Tibial artery (tissue), 4 donors: ENCODE measurements at regions not wholly inside any gene's neighbourhood (a gene's known extent, or its start where the extent isn't known, plus 50 kb on each side); places are given as distances from the start of the nearest gene placed in this dataset.

ENCODE experiments used
- DNase-seq, 2 donors: peaks; one replicate each; pipeline ENCODE4 v3.0.0-alpha.2; 2019
- H3K27ac ChIP-seq, 2 donors: fragments of 200-600 bp; sonication (generic) in 1 of 2; 1 replicate in 1 of 2; 2 replicates in 1 of 2; pipeline ENCODE4 v1.5.1; 2018 to 2019; ENCODE audit warnings: mild to moderate bottlenecking in 1 of 2
- H3K27me3 ChIP-seq, 2 donors: fragments of 200-600 bp; sonication (generic) in 1 of 2; one replicate each; pipeline versions ENCODE4 v1.5.1 to v1.6.0; 2016 to 2019
- H3K36me3 ChIP-seq, 3 donors: fragments of 200-600 bp; sonication (generic) in 2 of 3; one replicate each; pipeline ENCODE4 v1.5.1; 2016 to 2019; ENCODE audit warnings: mild to moderate bottlenecking in 2 of 3
- H3K4me1 ChIP-seq, 4 donors: fragments of 200-600 bp; sonication (generic) in 2 of 4; 1 replicate in 3 of 4; 2 replicates in 1 of 4; pipeline ENCODE4 v1.5.1; 2016 to 2019
- H3K4me3 ChIP-seq, 2 donors: fragments of 200-600 bp; sonication (generic) in 1 of 2; 1 replicate in 1 of 2; 2 replicates in 1 of 2; pipeline ENCODE4 v1.5.1; 2018 to 2019; ENCODE audit warnings: mild to moderate bottlenecking in 2 of 2
- H3K9me3 ChIP-seq, 3 donors: fragments of 200-600 bp; sonication (generic) in 1 of 3; one replicate each; pipeline ENCODE4 v1.5.1; 2016 to 2019
- intact Hi-C: fragments of 100-400 bp; cut with DNase I; formaldehyde crosslinking; loops from one replicate; pipeline ENCODE4 v1.15.0; 2023; ENCODE audit warnings: low total_unique reads
- TF ChIP-seq, protein P1 (sequence below), 2 experiments: fragments of 200-600 bp in 1 of 2; fragments of 450-650 bp in 1 of 2; IDR thresholded peaks; one replicate each; pipeline ENCODE4 v1.5.1; 2017 to 2019; ENCODE audit warnings: antibody characterized with exemption in 2 of 2, mild to moderate bottlenecking in 1 of 2, moderate library complexity in 1 of 2

DNA sequence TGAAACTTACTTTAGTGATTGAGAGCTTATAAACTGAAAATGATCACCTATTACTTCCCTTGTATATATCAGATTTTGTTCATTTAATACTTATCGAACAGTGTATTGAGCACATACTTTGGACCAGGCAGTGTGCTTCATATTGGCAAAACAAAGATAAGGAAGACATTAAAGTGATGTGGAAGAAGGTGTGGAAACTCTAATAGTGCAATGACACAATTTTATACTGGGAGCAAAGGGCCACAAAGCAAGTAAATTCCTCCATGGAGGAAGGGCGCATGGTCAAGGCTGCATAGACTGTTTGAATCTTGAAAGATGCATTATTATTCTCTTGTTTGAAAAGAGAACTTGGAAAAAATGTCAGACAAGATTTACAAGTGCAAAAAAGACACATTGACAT is 936.5 kb upstream of the DDX18 start:
- H3K9me3 ChIP-seq: no peaks in the 10 kb centered on the region
- no peaks in the 10 kb centered on the region for H3K36me3 ChIP-seq
- no peak for DNase-seq
- no peak overlapping the region for H3K4me3 ChIP-seq
- no peak overlapping the region for H3K27ac ChIP-seq
- TF ChIP-seq, protein P1, sequence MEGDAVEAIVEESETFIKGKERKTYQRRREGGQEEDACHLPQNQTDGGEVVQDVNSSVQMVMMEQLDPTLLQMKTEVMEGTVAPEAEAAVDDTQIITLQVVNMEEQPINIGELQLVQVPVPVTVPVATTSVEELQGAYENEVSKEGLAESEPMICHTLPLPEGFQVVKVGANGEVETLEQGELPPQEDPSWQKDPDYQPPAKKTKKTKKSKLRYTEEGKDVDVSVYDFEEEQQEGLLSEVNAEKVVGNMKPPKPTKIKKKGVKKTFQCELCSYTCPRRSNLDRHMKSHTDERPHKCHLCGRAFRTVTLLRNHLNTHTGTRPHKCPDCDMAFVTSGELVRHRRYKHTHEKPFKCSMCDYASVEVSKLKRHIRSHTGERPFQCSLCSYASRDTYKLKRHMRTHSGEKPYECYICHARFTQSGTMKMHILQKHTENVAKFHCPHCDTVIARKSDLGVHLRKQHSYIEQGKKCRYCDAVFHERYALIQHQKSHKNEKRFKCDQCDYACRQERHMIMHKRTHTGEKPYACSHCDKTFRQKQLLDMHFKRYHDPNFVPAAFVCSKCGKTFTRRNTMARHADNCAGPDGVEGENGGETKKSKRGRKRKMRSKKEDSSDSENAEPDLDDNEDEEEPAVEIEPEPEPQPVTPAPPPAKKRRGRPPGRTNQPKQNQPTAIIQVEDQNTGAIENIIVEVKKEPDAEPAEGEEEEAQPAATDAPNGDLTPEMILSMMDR (IDR thresholded peaks at IDR 0.05): no peak
- intact Hi-C loops: no loop called here
- H3K27me3 ChIP-seq: no peaks in the 10 kb centered on the region
- no peaks in the 10 kb centered on the region for H3K4me1 ChIP-seq

DNA sequence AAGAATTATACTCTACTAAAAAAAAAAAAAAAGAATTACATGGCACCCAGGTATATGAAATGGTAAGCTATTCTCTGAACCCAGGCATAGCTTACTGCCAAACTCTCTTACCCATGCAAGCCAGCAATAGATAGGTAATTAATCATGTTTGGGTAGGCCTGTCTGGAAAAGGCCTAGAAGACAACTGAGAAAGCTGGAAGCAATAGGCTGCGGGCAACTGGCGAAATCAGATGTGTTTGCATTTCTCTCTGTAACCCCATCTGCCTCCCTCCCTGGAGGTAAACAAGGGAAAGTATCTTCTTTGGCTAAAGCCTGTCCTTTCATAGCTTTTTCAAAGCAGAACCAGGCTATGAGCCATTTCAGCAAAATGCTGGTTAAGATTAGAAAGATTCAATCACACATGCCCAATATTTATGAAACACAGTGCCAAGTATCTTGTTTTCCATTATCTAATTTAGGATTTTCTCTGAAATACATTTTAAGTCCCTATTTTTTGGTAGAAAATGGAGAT is 934.8 kb upstream of the DDX18 start:
- no peaks in the 10 kb centered on the region for H3K9me3 ChIP-seq
- no peak for DNase-seq
- H3K27ac ChIP-seq: no peak overlapping the region
- no peak overlapping the region for H3K4me3 ChIP-seq
- TF ChIP-seq, protein P1 (IDR thresholded peaks at IDR 0.05): no peak
- no peaks in the 10 kb centered on the region for H3K36me3 ChIP-seq
- intact Hi-C loops: no loop called here
- no peaks in the 10 kb centered on the region for H3K27me3 ChIP-seq
- no peaks in the 10 kb centered on the region for H3K4me1 ChIP-seq

DNA sequence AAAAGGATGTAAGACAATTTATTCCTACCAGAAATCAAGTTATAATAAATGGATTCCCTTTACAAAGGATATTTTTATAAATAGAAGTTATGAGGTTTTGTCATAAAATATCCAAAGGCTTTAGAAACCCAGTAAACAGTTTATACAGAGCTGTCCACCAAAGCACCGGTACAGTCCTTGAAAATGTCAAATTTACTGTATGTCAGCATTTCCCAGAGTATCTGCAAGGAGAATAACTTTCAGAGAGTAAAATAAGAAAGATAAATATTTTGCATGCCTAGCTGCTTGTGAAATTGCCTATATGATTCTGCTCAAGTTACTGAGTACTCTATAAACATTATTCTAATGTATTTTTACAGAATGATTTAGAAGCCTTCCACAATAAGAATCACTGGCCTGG is 923.3 kb upstream of the DDX18 start:
- DNase-seq: no peak
- intact Hi-C loops: no loop called here
- TF ChIP-seq, protein P1 (IDR thresholded peaks at IDR 0.05): no peak

DNA sequence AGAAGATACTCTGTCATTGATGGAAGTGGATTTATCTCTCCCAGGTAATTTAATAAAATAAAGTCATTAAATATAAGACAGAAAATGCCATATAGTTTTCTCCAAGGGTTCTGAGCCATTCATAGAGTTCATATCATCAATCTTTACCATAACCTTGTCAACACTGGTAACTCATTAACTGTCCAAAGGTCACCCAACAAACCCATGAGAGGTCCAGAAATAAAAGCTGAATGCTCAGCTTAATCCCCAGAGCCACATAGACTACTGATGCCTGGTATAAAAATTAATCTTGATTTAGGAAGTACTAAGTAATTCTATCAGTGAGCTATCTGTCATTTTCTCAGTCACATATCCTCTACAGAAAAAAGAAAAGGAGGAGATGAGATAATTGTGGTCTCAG is 903.0 kb upstream of the DDX18 start:
- no peaks in the 10 kb centered on the region for H3K27me3 ChIP-seq
- no peaks in the 10 kb centered on the region for H3K4me1 ChIP-seq
- TF ChIP-seq, protein P1 (IDR thresholded peaks at IDR 0.05): no peak
- DNase-seq: no peak
- no peaks in the 10 kb centered on the region for H3K36me3 ChIP-seq
- no peak overlapping the region for H3K4me3 ChIP-seq
- H3K27ac ChIP-seq: no peak overlapping the region
- intact Hi-C loops: no loop called here
- no peaks in the 10 kb centered on the region for H3K9me3 ChIP-seq

More for the DNA sequence above, 923.3 kb upstream of the DDX18 start:
- H3K9me3 ChIP-seq: peaks cover 0 to 3% (median 0%) of the 10 kb centered on the region in 3 donors
- no peaks in the 10 kb centered on the region for H3K4me1 ChIP-seq
- no peak overlapping the region for H3K27ac ChIP-seq
- no peaks in the 10 kb centered on the region for H3K27me3 ChIP-seq
- no peaks in the 10 kb centered on the region for H3K36me3 ChIP-seq
- H3K4me3 ChIP-seq: no peak overlapping the region

DNA sequence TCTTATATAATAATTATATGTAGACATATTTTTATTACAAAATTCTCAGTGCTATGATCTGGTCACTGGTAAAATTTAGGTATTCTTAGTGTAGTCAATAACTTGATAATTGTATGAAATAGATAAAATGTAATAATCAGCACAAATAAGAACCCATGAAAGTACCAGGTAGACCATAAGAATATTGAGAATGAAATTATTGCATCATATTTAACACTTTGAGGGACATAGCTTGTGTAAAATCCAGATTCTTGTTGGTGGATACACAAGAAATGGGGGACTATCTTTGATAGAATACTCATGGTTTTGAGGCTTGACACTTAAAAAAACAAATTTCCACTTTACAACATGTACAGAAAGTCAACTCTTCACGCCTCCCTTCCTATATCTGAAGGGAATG is 898.8 kb upstream of the DDX18 start:
- Histone ChIP-seq H3K27ac (no peak overlapping the region), H3K4me1 (no peaks in the 10 kb centered on the region), H3K27me3 (no peaks in the 10 kb centered on the region), H3K9me3 (no peaks in the 10 kb centered on the region), H3K4me3 (no peak overlapping the region), H3K36me3 (no peaks in the 10 kb centered on the region)
- intact Hi-C loops: no loop called here
- TF ChIP-seq, protein P1 (IDR thresholded peaks at IDR 0.05): no peak
- no peak for DNase-seq

DNA sequence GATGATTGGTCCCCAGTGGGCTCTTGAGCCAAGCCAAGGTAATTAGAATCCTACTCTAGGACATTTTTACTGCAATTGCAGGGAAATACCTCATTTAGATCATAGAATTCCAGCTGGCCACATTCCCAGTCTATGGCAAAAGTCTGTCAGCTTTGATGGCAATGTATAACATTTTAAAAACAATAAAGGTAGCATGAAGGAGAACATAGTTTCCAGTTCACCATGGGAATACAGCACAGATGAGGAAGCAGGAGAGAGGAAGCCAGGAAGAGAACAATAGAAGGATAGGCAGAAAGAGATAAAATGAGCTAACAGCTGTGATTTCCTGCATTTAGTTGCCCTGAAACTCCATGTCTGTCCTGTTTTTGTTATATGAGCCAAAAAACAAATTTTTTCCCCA is 897.3 kb upstream of the DDX18 start:
- no peak for DNase-seq
- H3K36me3 ChIP-seq: no peaks in the 10 kb centered on the region
- H3K4me1 ChIP-seq: no peaks in the 10 kb centered on the region
- no peaks in the 10 kb centered on the region for H3K9me3 ChIP-seq
- H3K4me3 ChIP-seq: no peak overlapping the region
- no peak overlapping the region for H3K27ac ChIP-seq
- no peaks in the 10 kb centered on the region for H3K27me3 ChIP-seq
- TF ChIP-seq, protein P1 (IDR thresholded peaks at IDR 0.05): no peak
- intact Hi-C loops: no loop called here
